HG03025 (cell line): ENCODE measurements at regions not wholly inside any gene's neighbourhood (a gene's known extent, or its start where the extent isn't known, plus 50 kb on each side); places are given as distances from the start of the nearest gene placed in this dataset.
"Not testable (repeated sequence)": the region's sequence is repeated elsewhere in the genome, so short reads cannot be mapped to it uniquely, and the experiment has no call there.

Source experiments
- ATAC-seq: cut with Tn5 transposase; IDR thresholded peaks from one replicate; pipeline ENCODE4 v1.9.1; 2021; ENCODE audit warnings: mild to moderate bottlenecking, moderate library complexity; ENCODE audit not compliant: unreplicated experiment, low FRiP score

- no peak for ATAC-seq
Measured at GRCh38 chr1:60866226-60866900, 216.0 kb upstream of the NFIA start.

GRCh38 chr1:60865166-60865565, 217.2 kb upstream of the NFIA start:
- no peak for ATAC-seq

GRCh38 chr1:60864722-60865121, 217.6 kb upstream of the NFIA start:
- ATAC-seq, result no peak

- no peak for ATAC-seq
Measured at GRCh38 chr1:60863131-60863530, 219.2 kb upstream of the NFIA start.

GRCh38 chr1:60861961-60862567, 220.3 kb upstream of the NFIA start:
- ATAC-seq, result no peak

GRCh38 chr1:60859111-60859510, 223.2 kb upstream of the NFIA start:
- ATAC-seq, result no peak

GRCh38 chr1:60857851-60858250, 224.5 kb upstream of the NFIA start:
- ATAC-seq, result no peak

GRCh38 chr1:60850084-60850483, 232.3 kb upstream of the NFIA start:
- ATAC-seq, result no peak

GRCh38 chr1:60849401-60849800, 233.0 kb upstream of the NFIA start:
- no peak for ATAC-seq

- no peak for ATAC-seq
Measured at GRCh38 chr1:60848583-60849188, 233.7 kb upstream of the NFIA start.

- ATAC-seq, result no peak
Measured at GRCh38 chr1:60847855-60848582, 234.3 kb upstream of the NFIA start.

- no peak for ATAC-seq
Measured at GRCh38 chr1:60847391-60847790, 235.0 kb upstream of the NFIA start.

- not testable (repeated sequence) for ATAC-seq
Measured at GRCh38 chr1:60845659-60846058, 236.7 kb upstream of the NFIA start.

- no peak for ATAC-seq
Measured at GRCh38 chr1:60842304-60842703, 240.1 kb upstream of the NFIA start.

- ATAC-seq, result no peak
Measured at GRCh38 chr1:60841116-60842046, 241.0 kb upstream of the NFIA start.

GRCh38 chr1:60840476-60840875, 241.9 kb upstream of the NFIA start:
- ATAC-seq, result not testable (repeated sequence)

GRCh38 chr1:60835649-60836048, 246.7 kb upstream of the NFIA start:
- ATAC-seq, result no peak

- no peak for ATAC-seq
Measured at GRCh38 chr1:60833173-60833572, 249.2 kb upstream of the NFIA start.

- no peak for ATAC-seq
Measured at GRCh38 chr1:60832367-60832766, 250.0 kb upstream of the NFIA start.

- no peak for ATAC-seq
Measured at GRCh38 chr1:60831780-60832179, 250.6 kb upstream of the NFIA start.
